ENCODE measurements at regions not wholly inside any gene's neighbourhood (a gene's known extent, or its start where the extent isn't known, plus 50 kb on each side); places are given as distances from the start of the nearest gene placed in this dataset.

DNA sequence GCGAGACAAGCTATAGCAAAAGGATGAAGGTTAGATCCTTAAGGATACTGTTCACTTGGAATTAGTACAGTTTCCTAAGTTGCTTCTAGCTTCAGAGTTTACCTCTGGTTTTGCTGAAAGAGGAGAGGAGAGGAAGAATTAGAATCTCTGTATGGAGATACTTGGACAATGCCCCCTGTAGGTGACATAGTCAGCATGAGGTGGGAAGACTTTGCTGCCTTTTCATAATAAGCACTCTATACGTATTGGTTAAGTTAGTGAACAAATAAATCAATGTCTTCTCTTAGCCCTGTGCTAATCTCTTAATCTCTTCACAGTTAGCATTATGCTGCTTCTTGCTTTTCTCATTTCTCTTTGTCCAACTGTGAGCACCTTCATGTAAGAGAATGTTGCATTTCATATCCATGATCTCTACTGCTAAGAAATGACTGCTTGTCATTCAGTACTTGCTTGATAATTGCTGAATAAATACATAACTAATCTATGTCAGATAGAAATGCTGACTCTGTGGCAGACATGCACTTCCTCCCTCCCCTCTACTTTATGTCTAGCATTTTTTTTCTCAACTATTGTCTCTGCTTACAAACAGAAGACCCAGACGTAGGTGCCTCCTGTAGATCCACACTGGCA, 527.2 kb downstream of the GBA3 start:
- no peak overlapping the region for H3K4me3 Mint-ChIP-seq
- Histone ChIP-seq H3T11ph (ENCODE audit: low read length) (no peak overlapping the region), H4K20me1 (ENCODE audit: control insufficient read depth, insufficient read depth, insufficient read length) (no peaks in the 10 kb centered on the region), H3K4me2 (ENCODE audit: insufficient read depth, insufficient read length, low read length) (no peak overlapping the region), H3K27me3 (ENCODE audit: insufficient read depth, low read length) (no peaks in the 10 kb centered on the region), H3K4ac (ENCODE audit: low read depth, low read length) (no peak overlapping the region), H2AK5ac (ENCODE audit: insufficient read length, low read length) (no peak overlapping the region), H3K56ac (ENCODE audit: insufficient read length, low read depth, low read length) (no peak overlapping the region), H3K79me2 (ENCODE audit: insufficient read depth, low read length) (no peaks in the 10 kb centered on the region), H3K79me1 (ENCODE audit: insufficient read depth, low read depth, low read length, poor library complexity, severe bottlenecking) (no peaks in the 10 kb centered on the region), H3K14ac (ENCODE audit: insufficient read depth, low read length) (no peak overlapping the region), H3K23ac (ENCODE audit: insufficient read length, low read depth, low read length) (no peak overlapping the region), H2BK120ac (ENCODE audit: low read depth, low read length, poor library complexity, severe bottlenecking) (no peak overlapping the region), H3K18ac (ENCODE audit: insufficient read length, low read depth, low read length) (no peak overlapping the region), H4K91ac (ENCODE audit: insufficient read length, low read depth, low read length) (no peak overlapping the region), H3K27ac (ENCODE audit: insufficient read length, low read depth, low read length) (no peak overlapping the region), H3K4me1 (ENCODE audit: insufficient read depth, low read length) (no peaks in the 10 kb centered on the region), H4K5ac (ENCODE audit: insufficient read length, low read depth, low read length) (no peak overlapping the region), H3K9ac (ENCODE audit: extremely low read depth, insufficient read length, low read length) (no peak overlapping the region), H3K9me3 (ENCODE audit: control insufficient read depth, low read depth, low read length) (no peaks in the 10 kb centered on the region), H2BK20ac (ENCODE audit: low read depth, low read length, poor library complexity, severe bottlenecking) (no peak overlapping the region), H3K23me2 (ENCODE audit: insufficient read length, low read depth, low read length, poor library complexity, severe bottlenecking) (no peaks in the 10 kb centered on the region), H4K8ac (replicated peaks; ENCODE audit: insufficient read length, low read depth, low read length) (no peak overlapping the region), H2AFZ (ENCODE audit: low read length) (no peak overlapping the region), H2BK5ac (ENCODE audit: insufficient read length, low read length) (no peak overlapping the region), H2BK12ac (ENCODE audit: insufficient read length, low read depth, low read length) (no peak overlapping the region), H2BK15ac (ENCODE audit: low read depth, low read length) (no peak overlapping the region)
- H3K36me3 Mint-ChIP-seq (ENCODE audit: insufficient read depth in 1 of 3, low read depth in 3 of 3): no peaks in the 10 kb centered on the region
- TF ChIP-seq, protein P1, sequence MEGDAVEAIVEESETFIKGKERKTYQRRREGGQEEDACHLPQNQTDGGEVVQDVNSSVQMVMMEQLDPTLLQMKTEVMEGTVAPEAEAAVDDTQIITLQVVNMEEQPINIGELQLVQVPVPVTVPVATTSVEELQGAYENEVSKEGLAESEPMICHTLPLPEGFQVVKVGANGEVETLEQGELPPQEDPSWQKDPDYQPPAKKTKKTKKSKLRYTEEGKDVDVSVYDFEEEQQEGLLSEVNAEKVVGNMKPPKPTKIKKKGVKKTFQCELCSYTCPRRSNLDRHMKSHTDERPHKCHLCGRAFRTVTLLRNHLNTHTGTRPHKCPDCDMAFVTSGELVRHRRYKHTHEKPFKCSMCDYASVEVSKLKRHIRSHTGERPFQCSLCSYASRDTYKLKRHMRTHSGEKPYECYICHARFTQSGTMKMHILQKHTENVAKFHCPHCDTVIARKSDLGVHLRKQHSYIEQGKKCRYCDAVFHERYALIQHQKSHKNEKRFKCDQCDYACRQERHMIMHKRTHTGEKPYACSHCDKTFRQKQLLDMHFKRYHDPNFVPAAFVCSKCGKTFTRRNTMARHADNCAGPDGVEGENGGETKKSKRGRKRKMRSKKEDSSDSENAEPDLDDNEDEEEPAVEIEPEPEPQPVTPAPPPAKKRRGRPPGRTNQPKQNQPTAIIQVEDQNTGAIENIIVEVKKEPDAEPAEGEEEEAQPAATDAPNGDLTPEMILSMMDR (conservative IDR thresholded peaks at IDR 0.05): peak; percentile 32; the same call in 2 of the 3 replicates
- H3K9me3 Mint-ChIP-seq: no peaks in the 10 kb centered on the region
- no peak for DNase-seq
- no peak overlapping the region for H3K27ac Mint-ChIP-seq
- no peaks in the 10 kb centered on the region for H3K4me1 Mint-ChIP-seq
- WGBS (ENCODE audit: extremely low coverage, insufficient read length, low lambda C conversion rate): no CpG with 5 or more reads among the region's 3 CpGs
- no peaks in the 10 kb centered on the region for H3K27me3 Mint-ChIP-seq (ENCODE audit: low read depth)
